ENCODE measurements at regions not wholly inside any gene's neighbourhood (a gene's known extent, or its start where the extent isn't known, plus 50 kb on each side); places are given as distances from the start of the nearest gene placed in this dataset.
A peak's percentile ranks its signal among the peaks of the same experiment; 100 is the strongest.

DNA sequence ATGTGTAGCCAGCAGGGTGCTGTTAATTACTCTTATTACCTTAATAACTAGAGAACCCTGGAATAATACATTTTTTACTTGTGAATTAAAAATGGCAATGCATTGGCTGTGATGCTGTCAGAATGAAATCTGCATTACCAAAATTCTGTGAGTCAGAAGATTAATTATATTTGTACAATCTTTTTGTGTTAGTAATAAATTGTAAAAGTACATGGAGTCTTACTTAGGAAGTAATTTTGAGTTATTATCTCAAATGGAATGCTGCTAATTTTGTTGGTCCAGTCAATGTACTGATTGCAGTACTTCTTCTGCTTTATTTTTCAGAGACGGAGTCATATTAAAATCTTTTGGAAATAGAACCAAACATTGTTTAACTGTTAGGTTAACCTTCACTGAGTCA is 152.0 kb upstream of the SLC10A2 start:
- H3K36me3 ChIP-seq: no peaks in the 10 kb centered on the region
- no peak for DNase-seq (ENCODE audit: low spot score)

DNA sequence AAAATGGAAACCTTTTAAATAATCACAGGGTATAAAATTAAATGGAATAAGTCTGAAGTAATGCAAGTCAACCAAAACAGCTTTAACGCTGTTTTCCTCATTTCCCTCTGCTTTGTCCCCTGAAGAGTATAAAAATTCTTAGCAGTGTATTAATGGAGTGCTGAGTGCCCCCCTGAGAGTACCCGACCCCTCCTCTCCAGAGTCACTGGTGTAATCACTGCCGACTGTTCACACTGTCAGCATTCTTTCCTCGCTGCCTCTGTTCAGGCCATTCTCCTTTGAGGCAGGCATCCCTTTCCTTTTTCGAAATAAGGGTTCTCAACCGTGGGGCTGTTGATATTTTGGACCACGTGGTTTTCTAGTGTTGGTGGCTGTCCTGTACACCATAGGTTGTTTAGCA is 146.9 kb upstream of the SLC10A2 start:
- H3K4me3 ChIP-seq: no peak overlapping the region
- H3K4me1 ChIP-seq: no peaks in the 10 kb centered on the region
- H3K27me3 ChIP-seq: no peaks in the 10 kb centered on the region
- no peaks in the 10 kb centered on the region for H3K9me3 ChIP-seq
- no peaks in the 10 kb centered on the region for H3K36me3 ChIP-seq
- no peak for DNase-seq (ENCODE audit: low spot score)
- TF ChIP-seq, protein P1, sequence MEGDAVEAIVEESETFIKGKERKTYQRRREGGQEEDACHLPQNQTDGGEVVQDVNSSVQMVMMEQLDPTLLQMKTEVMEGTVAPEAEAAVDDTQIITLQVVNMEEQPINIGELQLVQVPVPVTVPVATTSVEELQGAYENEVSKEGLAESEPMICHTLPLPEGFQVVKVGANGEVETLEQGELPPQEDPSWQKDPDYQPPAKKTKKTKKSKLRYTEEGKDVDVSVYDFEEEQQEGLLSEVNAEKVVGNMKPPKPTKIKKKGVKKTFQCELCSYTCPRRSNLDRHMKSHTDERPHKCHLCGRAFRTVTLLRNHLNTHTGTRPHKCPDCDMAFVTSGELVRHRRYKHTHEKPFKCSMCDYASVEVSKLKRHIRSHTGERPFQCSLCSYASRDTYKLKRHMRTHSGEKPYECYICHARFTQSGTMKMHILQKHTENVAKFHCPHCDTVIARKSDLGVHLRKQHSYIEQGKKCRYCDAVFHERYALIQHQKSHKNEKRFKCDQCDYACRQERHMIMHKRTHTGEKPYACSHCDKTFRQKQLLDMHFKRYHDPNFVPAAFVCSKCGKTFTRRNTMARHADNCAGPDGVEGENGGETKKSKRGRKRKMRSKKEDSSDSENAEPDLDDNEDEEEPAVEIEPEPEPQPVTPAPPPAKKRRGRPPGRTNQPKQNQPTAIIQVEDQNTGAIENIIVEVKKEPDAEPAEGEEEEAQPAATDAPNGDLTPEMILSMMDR (IDR thresholded peaks at IDR 0.05): no peak
- no peak overlapping the region for H3K27ac ChIP-seq

More for the DNA sequence above, 152.0 kb upstream of the SLC10A2 start:
- TF ChIP-seq, protein P1 (IDR thresholded peaks at IDR 0.05): no peak
- no peaks in the 10 kb centered on the region for H3K27me3 ChIP-seq
- no peaks in the 10 kb centered on the region for H3K4me1 ChIP-seq
- H3K27ac ChIP-seq: no peak overlapping the region
- no peak overlapping the region for H3K4me3 ChIP-seq
- H3K9me3 ChIP-seq: no peaks in the 10 kb centered on the region

DNA sequence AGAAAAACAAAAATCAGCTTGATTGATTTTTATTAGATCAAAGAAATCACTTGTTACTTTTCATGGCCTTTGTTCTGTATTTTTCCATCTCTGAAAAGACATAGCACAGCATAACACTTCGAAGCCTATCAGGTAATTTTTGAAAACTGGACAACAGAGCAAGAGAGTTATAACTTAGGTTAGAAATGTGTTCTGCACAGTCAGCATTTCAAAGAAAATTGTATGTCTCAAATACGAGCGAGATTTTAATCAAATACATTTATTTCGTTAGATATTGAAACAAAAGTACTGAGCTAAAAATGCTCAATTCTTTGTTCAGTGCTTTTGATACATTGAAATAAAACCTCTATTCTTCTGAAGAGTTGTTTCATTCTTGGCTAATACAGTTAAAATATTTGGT is 144.1 kb upstream of the SLC10A2 start:
- H3K36me3 ChIP-seq: no peaks in the 10 kb centered on the region
- H3K9me3 ChIP-seq: no peaks in the 10 kb centered on the region
- H3K27ac ChIP-seq: no peak overlapping the region
- no peaks in the 10 kb centered on the region for H3K4me1 ChIP-seq
- DNase-seq (ENCODE audit: low spot score): no peak
- H3K4me3 ChIP-seq: no peak overlapping the region
- TF ChIP-seq, protein P1 (IDR thresholded peaks at IDR 0.05): no peak
- no peaks in the 10 kb centered on the region for H3K27me3 ChIP-seq

DNA sequence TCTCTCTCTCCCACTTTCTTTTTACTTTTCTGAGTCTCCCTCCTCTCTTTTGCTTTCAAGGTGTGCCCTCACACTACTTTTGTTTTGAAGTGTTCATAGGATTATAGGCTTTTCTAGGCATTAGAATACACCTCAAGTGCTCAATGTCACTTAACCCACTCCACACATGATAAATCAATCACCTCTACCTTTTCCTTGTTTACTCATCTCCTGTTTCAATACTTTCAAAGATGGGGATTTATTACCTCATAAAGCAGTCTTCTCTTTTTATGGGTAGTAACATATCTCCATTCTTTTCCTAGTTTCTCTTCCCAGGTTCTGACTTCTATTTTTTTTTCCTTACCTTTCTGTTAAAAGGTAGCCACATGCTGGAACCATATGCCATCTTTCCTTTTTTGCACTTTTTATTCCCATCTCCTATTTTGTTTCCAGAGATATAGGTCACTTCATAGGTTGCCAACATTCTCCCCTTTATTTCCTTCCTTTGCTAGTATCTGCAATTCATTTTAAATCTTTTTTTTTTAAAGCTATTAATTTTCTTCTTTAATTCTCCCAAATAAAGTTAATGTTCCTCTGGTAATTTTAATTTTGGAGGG is 137.6 kb upstream of the SLC10A2 start:
- no peak for DNase-seq (ENCODE audit: low spot score)
- H3K36me3 ChIP-seq: no peaks in the 10 kb centered on the region
- TF ChIP-seq, protein P1 (IDR thresholded peaks at IDR 0.05): no peak

DNA sequence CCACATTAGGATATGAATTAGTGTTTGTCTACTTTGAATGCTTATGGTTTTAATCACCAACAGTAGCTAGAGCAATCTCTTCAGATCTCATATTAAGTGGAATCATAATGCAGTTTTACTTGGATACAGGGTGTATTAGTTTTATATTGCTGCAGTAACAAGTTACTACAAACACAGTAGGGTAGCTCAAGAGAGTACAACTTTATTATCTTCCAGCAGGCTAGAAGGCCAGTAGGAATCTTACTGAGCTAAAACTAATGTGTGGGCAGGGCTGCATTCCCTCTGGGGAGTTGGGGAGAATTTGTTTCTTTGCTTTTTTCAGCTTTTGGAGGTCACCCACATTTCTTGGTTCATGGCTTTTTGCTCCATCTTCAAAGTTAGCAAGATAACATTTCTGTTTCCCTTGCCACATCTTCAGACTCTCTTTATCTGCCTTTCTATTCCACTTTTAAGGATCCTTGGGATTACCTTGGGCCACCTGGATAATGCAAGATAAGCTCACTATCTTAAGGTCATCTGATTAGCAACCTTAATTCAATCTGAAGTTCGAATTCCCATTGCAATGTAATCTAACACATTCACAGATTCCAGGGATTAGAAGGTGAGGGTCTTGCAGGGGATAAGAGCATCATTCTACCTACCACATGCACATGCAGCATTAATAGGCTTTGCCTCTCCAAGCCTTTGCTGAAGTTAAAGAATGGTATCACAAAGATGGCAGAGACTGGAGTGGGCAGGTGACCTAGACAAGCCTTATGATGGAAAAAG is 134.1 kb upstream of the SLC10A2 start:
- Histone ChIP-seq H3K27me3 (no peaks in the 10 kb centered on the region), H3K27ac (peak overlapping the region in 1 of 2 donors; percentile 61)
- TF ChIP-seq, protein P1 (IDR thresholded peaks at IDR 0.05): no peak

More for the DNA sequence above, 137.6 kb upstream of the SLC10A2 start:
- H3K4me3 ChIP-seq: no peak overlapping the region
- no peaks in the 10 kb centered on the region for H3K4me1 ChIP-seq
- H3K27ac ChIP-seq: no peak overlapping the region
- H3K27me3 ChIP-seq: no peaks in the 10 kb centered on the region
- no peaks in the 10 kb centered on the region for H3K9me3 ChIP-seq

More for the DNA sequence above, 134.1 kb upstream of the SLC10A2 start:
- no peak for DNase-seq (ENCODE audit: low spot score)
- Histone ChIP-seq H3K4me3 (no peak overlapping the region), H3K36me3 (no peaks in the 10 kb centered on the region), H3K9me3 (no peaks in the 10 kb centered on the region), H3K4me1 (no peaks in the 10 kb centered on the region)

All from right atrium auricular region (tissue), 2 donors.